ENCODE measurements at regions not wholly inside any gene's neighbourhood (a gene's known extent, or its start where the extent isn't known, plus 50 kb on each side); places are given as distances from the start of the nearest gene placed in this dataset.

GRCh38 chr2:128738446-128739110 lies 419.9 kb upstream of the HS6ST1 start:
- DNase-seq: no peak

DNA sequence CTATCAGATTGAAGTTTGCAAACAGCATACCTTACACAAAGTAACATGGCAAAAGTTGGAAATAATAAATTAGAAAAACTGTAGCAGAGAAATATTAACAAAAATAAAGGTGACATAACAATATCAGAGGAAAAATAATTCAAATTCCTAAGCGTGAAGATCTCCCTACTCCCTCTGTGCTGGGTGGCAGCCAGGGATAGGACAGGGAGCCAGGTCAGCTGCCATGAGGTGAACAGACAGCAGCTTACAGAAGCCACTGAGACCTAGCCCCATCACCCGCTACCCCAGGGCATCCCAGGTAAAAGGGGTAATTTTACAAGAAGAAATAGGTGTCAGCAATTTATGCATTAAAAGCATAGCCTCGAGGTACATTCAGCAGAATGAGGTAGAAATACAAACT lies 423.8 kb upstream of the HS6ST1 start:
- DNase-seq: no peak

GRCh38 chr2:128745946-128746345 lies 427.3 kb upstream of the HS6ST1 start:
- no peak for DNase-seq

DNA sequence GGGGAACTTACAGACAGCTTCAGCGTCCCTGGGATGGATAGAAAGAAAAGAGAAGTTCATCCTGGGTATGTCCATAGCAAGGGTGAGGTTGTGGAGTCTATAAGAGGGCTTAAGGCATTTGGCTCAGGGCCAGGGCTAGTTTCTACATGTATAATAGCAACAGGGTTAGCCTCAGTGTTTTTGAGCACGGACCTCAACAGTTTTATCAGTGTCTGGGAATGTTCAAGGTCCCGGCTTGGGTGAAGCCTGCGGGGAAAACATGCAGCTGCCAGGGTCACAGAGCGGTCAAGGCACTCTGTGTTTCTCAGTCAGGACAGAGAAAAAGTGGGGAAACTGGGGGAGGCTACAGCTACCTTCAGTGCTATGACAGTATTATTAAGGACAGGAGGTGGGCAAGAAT lies 427.7 kb upstream of the HS6ST1 start:
- DNase-seq: no peak

DNA sequence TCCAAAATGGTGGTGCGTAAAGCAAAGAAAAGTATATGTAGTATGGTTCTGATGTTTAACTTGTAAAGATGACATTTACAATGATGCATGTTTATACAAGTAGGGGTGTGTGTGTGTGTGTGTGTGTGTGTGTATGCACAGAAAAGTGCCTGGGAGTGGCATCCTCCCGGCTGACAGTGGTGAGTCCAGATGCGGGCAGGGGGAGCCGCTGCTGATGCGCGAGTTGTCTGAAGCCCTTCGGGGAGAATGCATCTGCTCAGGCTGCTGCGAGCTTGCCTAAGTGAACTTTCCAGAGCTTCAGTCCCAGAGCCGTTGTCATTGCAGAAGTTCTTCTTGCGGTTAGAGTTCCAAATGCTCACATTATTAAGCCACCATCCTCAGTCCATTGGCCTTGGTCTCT lies 429.7 kb upstream of the HS6ST1 start:
- no peak for DNase-seq

- no peak for DNase-seq
These were observed 430.4 kb upstream of the HS6ST1 start for GRCh38 chr2:128748835-128749605.

- DNase-seq: no peak
These were observed 431.9 kb upstream of the HS6ST1 start for GRCh38 chr2:128750328-128751165.

- no peak for DNase-seq
These were observed 433.1 kb upstream of the HS6ST1 start for GRCh38 chr2:128751746-128752145.

DNA sequence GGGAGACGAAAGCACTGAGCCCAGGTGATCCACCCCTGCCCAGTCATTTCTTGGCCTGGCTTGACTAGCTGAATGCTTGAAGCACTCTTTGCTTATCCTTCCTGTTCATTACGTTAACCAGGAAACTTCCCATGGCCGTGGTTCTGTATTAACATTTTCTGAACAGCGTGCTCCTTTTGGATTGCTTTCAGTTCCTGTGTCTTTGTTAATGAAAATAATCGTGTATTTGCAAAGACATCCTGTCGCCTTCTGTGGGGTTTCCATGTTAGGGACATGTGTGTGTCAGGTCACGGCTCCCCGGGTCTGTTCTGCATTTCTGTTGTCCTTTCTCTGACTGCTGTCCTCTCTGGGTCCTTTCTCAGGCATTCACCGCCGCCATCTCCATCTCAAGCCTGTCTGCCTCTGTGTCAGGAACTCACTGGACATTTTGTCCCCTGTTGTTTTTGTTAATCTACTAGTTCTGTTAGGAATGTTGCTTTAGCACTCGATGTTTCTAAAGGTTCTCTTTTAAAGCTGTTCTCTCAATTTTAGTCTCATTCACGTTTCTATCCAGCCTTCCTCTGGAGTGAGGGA lies 434.1 kb upstream of the HS6ST1 start:
- no peak for DNase-seq

GRCh38 chr2:128753321-128753720 lies 434.7 kb upstream of the HS6ST1 start:
- DNase-seq: no peak

GRCh38 chr2:128753800-128754199 lies 435.1 kb upstream of the HS6ST1 start:
- no peak for DNase-seq

GRCh38 chr2:128754246-128754724 lies 435.6 kb upstream of the HS6ST1 start:
- no peak for DNase-seq

GRCh38 chr2:128755695-128756364 lies 437.2 kb upstream of the HS6ST1 start:
- DNase-seq: no peak

GRCh38 chr2:128756365-128756717 lies 437.7 kb upstream of the HS6ST1 start:
- no peak for DNase-seq

DNA sequence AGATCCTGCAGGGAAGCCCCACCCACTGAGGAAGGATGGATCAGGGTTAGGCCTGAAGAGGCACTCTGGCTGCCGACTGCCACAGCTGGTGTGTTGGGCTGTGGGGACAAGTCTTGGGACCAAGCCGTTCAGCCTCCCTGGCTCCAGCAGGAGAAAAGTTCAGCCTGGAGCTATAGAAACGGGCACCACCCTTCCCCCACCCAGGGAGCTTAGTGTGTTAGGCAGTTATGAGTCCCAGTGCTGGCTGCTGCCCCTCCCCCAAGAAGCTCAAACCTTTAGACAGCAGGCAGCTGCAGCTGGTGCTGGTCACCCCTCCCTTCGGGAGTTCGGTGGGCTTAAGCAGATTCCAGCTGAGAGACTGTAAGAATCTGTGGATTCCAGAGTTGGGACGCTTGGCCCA lies 447.1 kb upstream of the HS6ST1 start:
- no peak for DNase-seq

- DNase-seq: no peak
These were observed 449.4 kb upstream of the HS6ST1 start for GRCh38 chr2:128768041-128768440.

DNA sequence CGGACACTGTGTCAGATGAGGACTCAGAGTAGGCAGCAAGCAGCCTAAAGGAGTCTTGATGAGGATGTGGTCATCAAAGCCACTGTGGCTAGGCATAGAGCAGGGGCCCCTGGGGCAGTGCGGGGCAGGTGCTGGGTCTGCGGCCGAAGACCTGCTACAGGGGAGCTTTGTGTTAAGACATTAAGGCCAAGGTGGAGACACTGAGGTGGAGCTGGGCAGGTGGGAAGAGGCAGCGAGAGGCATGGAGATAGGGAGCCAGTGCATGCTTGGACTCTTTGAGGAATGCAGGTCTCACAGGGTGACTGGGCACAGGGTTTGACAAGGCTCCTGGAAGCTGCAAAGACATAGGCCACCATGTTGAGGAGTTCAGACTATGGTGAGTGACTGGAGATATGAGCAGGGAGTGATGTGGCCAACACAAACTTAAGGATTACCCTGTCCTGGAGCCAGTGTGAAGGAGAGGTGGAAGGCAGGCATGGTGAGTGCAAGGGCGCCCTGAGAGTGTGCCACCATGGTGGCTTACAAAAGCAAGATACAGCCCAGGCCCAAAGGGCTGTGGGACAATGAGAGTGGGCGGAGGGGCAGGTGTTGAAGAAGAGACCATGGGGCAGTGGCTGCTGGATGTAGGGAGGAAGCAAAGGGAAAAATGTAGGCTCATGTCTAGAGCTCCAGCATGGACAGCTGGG lies 450.9 kb upstream of the HS6ST1 start:
- no peak for DNase-seq

GRCh38 chr2:128770143-128771085 lies 451.7 kb upstream of the HS6ST1 start:
- DNase-seq: no peak

DNA sequence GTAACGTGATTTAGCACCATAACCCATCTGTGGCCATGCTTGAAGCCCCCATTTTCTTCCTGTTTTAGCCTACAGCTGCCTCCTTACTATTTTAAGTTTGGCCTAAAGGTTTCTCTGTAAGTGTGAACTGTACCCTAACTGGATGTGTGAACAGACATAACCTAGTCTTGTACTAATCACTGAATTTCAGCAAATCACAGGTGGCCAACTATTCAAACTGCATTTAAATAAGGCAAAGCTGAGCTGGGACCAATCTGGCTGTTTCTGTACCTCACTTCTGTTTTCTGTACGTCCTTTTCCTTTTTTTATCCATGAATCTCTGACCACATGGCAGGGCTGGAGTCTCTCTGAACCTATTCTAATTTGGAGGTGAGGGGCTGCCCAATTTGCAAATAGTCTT lies 452.7 kb upstream of the HS6ST1 start:
- no peak for DNase-seq

DNA sequence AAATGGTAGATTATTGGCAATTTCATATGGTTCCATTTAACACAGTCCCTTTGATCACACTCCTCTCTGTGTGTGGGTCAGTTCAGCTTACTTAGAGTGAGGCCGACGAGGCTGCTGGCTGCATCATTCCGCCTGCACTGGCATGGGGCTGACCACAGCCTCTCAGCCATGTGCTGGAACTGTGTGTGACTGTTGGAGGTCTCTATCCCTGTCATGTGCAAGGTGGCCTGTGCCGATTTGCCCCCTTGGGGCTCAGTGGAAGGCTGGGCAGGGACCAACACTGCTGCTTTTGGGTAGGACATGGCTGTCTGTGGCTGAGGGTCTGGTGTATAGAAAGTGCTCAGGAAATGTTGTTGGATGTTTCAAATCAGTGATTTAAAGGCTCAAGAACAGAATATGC lies 454.0 kb upstream of the HS6ST1 start:
- DNase-seq: no peak
